WTC11 (cell line): ENCODE measurements at regions not wholly inside any gene's neighbourhood (a gene's known extent, or its start where the extent isn't known, plus 50 kb on each side); places are given as distances from the start of the nearest gene placed in this dataset.

Experiments used
- ATAC-seq: fragments of 200-7000 bp; cut with Tn5 transposase; 2 replicates; pipeline ENCODE4 v1.10.0; 2021; ENCODE audit warnings: mild to moderate bottlenecking, moderate library complexity
- CTCF ChIA-PET: fragments of 300-600 bp; sonication (Branson Sonifier 250); formaldehyde crosslinking; loops from one replicate; lab custom pipeline; 2021; ENCODE audit warnings: antibody characterized with exemption; lab: Charles Lee
- POLR2A ChIA-PET: fragments of 350-600 bp; sonication (Branson Sonifier 250); formaldehyde crosslinking; loops from one replicate; lab custom pipeline; 2021; ENCODE audit warnings: antibody characterized with exemption; lab: Charles Lee
- DNase-seq: peaks from one replicate; pipeline ENCODE4 v3.0.0; 2021; ENCODE audit warnings: low spot score
- H3K27ac Mint-ChIP-seq: 2 replicates; pipeline ENCODE4 v1.8.0; 2021; ENCODE audit warnings: mixed read lengths
- H3K27me3 Mint-ChIP-seq: 2 replicates; pipeline ENCODE4 v1.8.0; 2021; ENCODE audit warnings: low read depth, mild to moderate bottlenecking, moderate library complexity, mixed read lengths
- H3K36me3 Mint-ChIP-seq: 2 replicates; pipeline ENCODE4 v1.8.0; 2021; ENCODE audit warnings: mixed read lengths
- H3K4me1 Mint-ChIP-seq: 2 replicates; pipeline ENCODE4 v1.8.0; 2022; ENCODE audit warnings: mixed read lengths
- H3K4me3 Mint-ChIP-seq: 2 replicates; pipeline ENCODE4 v1.8.0; 2021; ENCODE audit warnings: mild to moderate bottlenecking, moderate library complexity, mixed read lengths
- H3K9me3 Mint-ChIP-seq: 2 replicates; pipeline ENCODE4 v1.8.0; 2021; ENCODE audit warnings: mixed read lengths
- FOXJ3 ChIP-seq: sonication (generic); formaldehyde crosslinking; IDR thresholded peaks from 2 replicates; pipeline ENCODE4 v1.9.0; 2021; ENCODE audit warnings: missing genetic modification reagents, mild to moderate bottlenecking, borderline replicate concordance
- MXD4 ChIP-seq: fragments of 250-450 bp; sonication (Bioruptor Pico); IDR thresholded peaks from 2 replicates; pipeline ENCODE4 v1.8.0; 2021; ENCODE audit warnings: mild to moderate bottlenecking, moderate library complexity, borderline replicate concordance
- NFE2L1 ChIP-seq: sonication (generic); formaldehyde crosslinking; IDR thresholded peaks from 2 replicates; pipeline ENCODE4 v1.8.1; 2023; ENCODE audit warnings: missing genetic modification reagents
- NR3C1 ChIP-seq: sonication (generic); formaldehyde crosslinking; conservative IDR thresholded peaks from 2 replicates; pipeline ENCODE4 v1.8.1; 2023; ENCODE audit warnings: low read depth, mild to moderate bottlenecking, missing genetic modification reagents
- OVOL2 ChIP-seq: fragments of 250-450 bp; sonication (Bioruptor Pico); IDR thresholded peaks from 2 replicates; pipeline ENCODE4 v1.9.0; 2021; ENCODE audit warnings: mild to moderate bottlenecking, borderline replicate concordance
- RELA ChIP-seq: sonication (generic); formaldehyde crosslinking; IDR thresholded peaks from 2 replicates; pipeline ENCODE4 v1.8.1; 2022; ENCODE audit warnings: missing genetic modification reagents, mild to moderate bottlenecking, borderline replicate concordance
- RORB ChIP-seq: fragments of 250-450 bp; sonication (Bioruptor Pico); IDR thresholded peaks from 2 replicates; pipeline ENCODE4 v1.9.0; 2021; ENCODE audit warnings: mild to moderate bottlenecking
- SP1 ChIP-seq: sonication (generic); formaldehyde crosslinking; conservative IDR thresholded peaks from 2 replicates; pipeline ENCODE4 v1.8.1; 2022; ENCODE audit warnings: missing genetic modification reagents
- USF2 ChIP-seq: sonication (generic); formaldehyde crosslinking; IDR thresholded peaks from 2 replicates; pipeline ENCODE4 v1.8.1; 2023; ENCODE audit warnings: mild to moderate bottlenecking, missing genetic modification reagents, moderate library complexity
- ZBTB43 ChIP-seq: sonication (generic); formaldehyde crosslinking; IDR thresholded peaks from 2 replicates; pipeline ENCODE4 v1.8.1; 2023; ENCODE audit warnings: mild to moderate bottlenecking, missing genetic modification reagents
- ZNF219 ChIP-seq: sonication (generic); formaldehyde crosslinking; IDR thresholded peaks from 2 replicates; pipeline ENCODE4 v1.8.0; 2023; ENCODE audit warnings: missing genetic modification reagents, mild to moderate bottlenecking, borderline replicate concordance
- ZNF263 ChIP-seq: sonication (generic); formaldehyde crosslinking; IDR thresholded peaks from 2 replicates; pipeline ENCODE4 v1.8.1; 2022; ENCODE audit warnings: low read depth, mild to moderate bottlenecking, moderate library complexity, missing genetic modification reagents
- TF ChIP-seq, protein P1 (sequence below): fragments of 250-450 bp; sonication (Bioruptor Pico); IDR thresholded peaks from 2 replicates; pipeline ENCODE4 v1.9.0; 2021; ENCODE audit warnings: moderate library complexity, mild to moderate bottlenecking, inconsistent platforms, borderline replicate concordance
- TF ChIP-seq, protein P2 (sequence below): sonication (generic); formaldehyde crosslinking; IDR thresholded peaks from 2 replicates; pipeline ENCODE4 v1.8.0; 2022; ENCODE audit warnings: mild to moderate bottlenecking, missing genetic modification reagents
- TF ChIP-seq, protein P3 (sequence below): sonication (generic); formaldehyde crosslinking; conservative IDR thresholded peaks from 2 replicates; pipeline ENCODE4 v1.8.1; 2022; ENCODE audit warnings: mild to moderate bottlenecking, missing genetic modification reagents
- TF ChIP-seq, protein P4 (sequence below): sonication (generic); formaldehyde crosslinking; IDR thresholded peaks from 2 replicates; pipeline ENCODE4 v1.8.0; 2023; ENCODE audit warnings: mild to moderate bottlenecking, missing genetic modification reagents
- TF ChIP-seq, protein P5 (sequence below): sonication (generic); formaldehyde crosslinking; IDR thresholded peaks from 2 replicates; pipeline ENCODE4 v1.8.0; 2023; ENCODE audit warnings: missing genetic modification reagents
- TF ChIP-seq, protein P6 (sequence below): fragments of 250-450 bp; sonication (Bioruptor Pico); IDR thresholded peaks from 2 replicates; pipeline ENCODE4 v1.9.0; 2021; ENCODE audit warnings: mild to moderate bottlenecking, borderline replicate concordance

DNA sequence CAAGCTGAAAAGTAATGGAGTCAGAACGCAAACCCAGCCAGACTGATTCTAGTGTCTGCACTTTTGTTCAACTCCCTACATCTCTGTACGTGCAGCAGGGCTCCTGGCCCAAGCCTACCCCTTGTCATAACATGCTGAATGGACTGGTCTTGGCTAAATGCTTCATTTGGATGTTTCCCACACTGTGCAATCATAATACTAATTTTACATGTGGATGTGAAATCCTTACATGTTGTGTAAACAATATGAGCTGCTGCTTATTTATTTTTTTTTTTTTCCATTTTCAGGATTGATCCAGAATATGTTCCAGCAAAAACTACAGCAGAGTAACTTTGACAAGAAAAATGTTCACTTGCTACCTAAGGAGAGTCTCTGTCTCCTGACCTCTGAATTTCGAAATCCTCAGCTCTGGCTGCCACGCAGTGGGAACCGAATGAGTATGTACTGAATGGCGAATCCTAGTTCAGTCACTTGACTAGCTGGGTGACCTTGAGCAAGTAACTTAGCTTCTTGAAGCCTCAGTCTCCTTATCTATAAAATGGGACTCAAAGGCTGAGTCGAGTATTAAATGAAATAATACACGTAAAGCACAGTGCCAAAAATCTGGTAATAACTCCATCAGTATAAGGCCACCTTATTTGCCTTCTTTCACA lies 133.4 kb downstream of the EHF start:
- DNase-seq, result no peak
- POLR2A ChIA-PET, result no interaction called here
- CTCF ChIA-PET, result no interaction called here
- Mint-ChIP-seq H3K27ac (no peak overlapping the region), H3K4me3 (no peak overlapping the region)
- no peak for TF ChIP-seq RELA (CRISPR knock-in tag)
- TF ChIP-seq ZNF263 (CRISPR knock-in tag), result no peak
- no peak for TF ChIP-seq NFE2L1 (CRISPR knock-in tag)
- TF ChIP-seq, protein P1, sequence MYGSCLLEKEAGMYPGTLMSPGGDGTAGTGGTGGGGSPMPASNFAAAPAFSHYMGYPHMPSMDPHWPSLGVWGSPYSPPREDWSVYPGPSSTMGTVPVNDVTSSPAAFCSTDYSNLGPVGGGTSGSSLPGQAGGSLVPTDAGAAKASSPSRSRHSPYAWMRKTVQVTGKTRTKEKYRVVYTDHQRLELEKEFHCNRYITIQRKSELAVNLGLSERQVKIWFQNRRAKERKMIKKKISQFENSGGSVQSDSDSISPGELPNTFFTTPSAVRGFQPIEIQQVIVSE, result no peak
- TF ChIP-seq, protein P2, sequence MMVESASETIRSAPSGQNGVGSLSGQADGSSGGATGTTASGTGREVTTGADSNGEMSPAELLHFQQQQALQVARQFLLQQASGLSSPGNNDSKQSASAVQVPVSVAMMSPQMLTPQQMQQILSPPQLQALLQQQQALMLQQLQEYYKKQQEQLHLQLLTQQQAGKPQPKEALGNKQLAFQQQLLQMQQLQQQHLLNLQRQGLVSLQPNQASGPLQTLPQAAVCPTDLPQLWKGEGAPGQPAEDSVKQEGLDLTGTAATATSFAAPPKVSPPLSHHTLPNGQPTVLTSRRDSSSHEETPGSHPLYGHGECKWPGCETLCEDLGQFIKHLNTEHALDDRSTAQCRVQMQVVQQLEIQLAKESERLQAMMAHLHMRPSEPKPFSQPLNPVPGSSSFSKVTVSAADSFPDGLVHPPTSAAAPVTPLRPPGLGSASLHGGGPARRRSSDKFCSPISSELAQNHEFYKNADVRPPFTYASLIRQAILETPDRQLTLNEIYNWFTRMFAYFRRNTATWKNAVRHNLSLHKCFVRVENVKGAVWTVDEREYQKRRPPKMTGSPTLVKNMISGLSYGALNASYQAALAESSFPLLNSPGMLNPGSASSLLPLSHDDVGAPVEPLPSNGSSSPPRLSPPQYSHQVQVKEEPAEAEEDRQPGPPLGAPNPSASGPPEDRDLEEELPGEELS (CRISPR knock-in tag), result no peak
- TF ChIP-seq, protein P3, sequence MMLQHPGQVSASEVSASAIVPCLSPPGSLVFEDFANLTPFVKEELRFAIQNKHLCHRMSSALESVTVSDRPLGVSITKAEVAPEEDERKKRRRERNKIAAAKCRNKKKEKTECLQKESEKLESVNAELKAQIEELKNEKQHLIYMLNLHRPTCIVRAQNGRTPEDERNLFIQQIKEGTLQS (CRISPR knock-in tag), result no peak
- no peak for TF ChIP-seq MXD4
- TF ChIP-seq FOXJ3, result no peak
- no peak for TF ChIP-seq ZNF219 (CRISPR knock-in tag)
- no peak for TF ChIP-seq ZBTB43 (CRISPR knock-in tag)
- TF ChIP-seq NR3C1 (CRISPR knock-in tag), result no peak
- TF ChIP-seq, protein P4, sequence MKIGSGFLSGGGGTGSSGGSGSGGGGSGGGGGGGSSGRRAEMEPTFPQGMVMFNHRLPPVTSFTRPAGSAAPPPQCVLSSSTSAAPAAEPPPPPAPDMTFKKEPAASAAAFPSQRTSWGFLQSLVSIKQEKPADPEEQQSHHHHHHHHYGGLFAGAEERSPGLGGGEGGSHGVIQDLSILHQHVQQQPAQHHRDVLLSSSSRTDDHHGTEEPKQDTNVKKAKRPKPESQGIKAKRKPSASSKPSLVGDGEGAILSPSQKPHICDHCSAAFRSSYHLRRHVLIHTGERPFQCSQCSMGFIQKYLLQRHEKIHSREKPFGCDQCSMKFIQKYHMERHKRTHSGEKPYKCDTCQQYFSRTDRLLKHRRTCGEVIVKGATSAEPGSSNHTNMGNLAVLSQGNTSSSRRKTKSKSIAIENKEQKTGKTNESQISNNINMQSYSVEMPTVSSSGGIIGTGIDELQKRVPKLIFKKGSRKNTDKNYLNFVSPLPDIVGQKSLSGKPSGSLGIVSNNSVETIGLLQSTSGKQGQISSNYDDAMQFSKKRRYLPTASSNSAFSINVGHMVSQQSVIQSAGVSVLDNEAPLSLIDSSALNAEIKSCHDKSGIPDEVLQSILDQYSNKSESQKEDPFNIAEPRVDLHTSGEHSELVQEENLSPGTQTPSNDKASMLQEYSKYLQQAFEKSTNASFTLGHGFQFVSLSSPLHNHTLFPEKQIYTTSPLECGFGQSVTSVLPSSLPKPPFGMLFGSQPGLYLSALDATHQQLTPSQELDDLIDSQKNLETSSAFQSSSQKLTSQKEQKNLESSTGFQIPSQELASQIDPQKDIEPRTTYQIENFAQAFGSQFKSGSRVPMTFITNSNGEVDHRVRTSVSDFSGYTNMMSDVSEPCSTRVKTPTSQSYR (CRISPR knock-in tag), result no peak
- TF ChIP-seq, all 79 proteins: peak for 0
- peaks cover 25% of the 10 kb centered on the region for H3K36me3 Mint-ChIP-seq
- H3K4me1 Mint-ChIP-seq, result no peaks in the 10 kb centered on the region
- H3K9me3 Mint-ChIP-seq, result peaks cover 6% of the 10 kb centered on the region
- ATAC-seq, result no peak
- no peaks in the 10 kb centered on the region; the same call in 1 of the 2 replicates for H3K27me3 Mint-ChIP-seq

- CTCF ChIA-PET, result no interaction called here
- Mint-ChIP-seq H3K27ac (no peak overlapping the region), H3K4me3 (no peak overlapping the region), H3K36me3 (peaks cover 12% of the 10 kb centered on the region), H3K9me3 (no peaks in the 10 kb centered on the region), H3K4me1 (no peaks in the 10 kb centered on the region), H3K27me3 (no peaks in the 10 kb centered on the region; the same call in 1 of the 2 replicates)
- no peak for ATAC-seq
- POLR2A ChIA-PET, result no interaction called here
- DNase-seq, result no peak
- TF ChIP-seq RORB, result no peak
- no peak for TF ChIP-seq SP1
- no peak for TF ChIP-seq USF2 (CRISPR knock-in tag)
- TF ChIP-seq OVOL2 (CRISPR knock-in tag), result no peak
- TF ChIP-seq, protein P5, sequence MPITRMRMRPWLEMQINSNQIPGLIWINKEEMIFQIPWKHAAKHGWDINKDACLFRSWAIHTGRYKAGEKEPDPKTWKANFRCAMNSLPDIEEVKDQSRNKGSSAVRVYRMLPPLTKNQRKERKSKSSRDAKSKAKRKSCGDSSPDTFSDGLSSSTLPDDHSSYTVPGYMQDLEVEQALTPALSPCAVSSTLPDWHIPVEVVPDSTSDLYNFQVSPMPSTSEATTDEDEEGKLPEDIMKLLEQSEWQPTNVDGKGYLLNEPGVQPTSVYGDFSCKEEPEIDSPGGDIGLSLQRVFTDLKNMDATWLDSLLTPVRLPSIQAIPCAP, result no peak
- no peak for TF ChIP-seq RELA (CRISPR knock-in tag)
- TF ChIP-seq, protein P6, sequence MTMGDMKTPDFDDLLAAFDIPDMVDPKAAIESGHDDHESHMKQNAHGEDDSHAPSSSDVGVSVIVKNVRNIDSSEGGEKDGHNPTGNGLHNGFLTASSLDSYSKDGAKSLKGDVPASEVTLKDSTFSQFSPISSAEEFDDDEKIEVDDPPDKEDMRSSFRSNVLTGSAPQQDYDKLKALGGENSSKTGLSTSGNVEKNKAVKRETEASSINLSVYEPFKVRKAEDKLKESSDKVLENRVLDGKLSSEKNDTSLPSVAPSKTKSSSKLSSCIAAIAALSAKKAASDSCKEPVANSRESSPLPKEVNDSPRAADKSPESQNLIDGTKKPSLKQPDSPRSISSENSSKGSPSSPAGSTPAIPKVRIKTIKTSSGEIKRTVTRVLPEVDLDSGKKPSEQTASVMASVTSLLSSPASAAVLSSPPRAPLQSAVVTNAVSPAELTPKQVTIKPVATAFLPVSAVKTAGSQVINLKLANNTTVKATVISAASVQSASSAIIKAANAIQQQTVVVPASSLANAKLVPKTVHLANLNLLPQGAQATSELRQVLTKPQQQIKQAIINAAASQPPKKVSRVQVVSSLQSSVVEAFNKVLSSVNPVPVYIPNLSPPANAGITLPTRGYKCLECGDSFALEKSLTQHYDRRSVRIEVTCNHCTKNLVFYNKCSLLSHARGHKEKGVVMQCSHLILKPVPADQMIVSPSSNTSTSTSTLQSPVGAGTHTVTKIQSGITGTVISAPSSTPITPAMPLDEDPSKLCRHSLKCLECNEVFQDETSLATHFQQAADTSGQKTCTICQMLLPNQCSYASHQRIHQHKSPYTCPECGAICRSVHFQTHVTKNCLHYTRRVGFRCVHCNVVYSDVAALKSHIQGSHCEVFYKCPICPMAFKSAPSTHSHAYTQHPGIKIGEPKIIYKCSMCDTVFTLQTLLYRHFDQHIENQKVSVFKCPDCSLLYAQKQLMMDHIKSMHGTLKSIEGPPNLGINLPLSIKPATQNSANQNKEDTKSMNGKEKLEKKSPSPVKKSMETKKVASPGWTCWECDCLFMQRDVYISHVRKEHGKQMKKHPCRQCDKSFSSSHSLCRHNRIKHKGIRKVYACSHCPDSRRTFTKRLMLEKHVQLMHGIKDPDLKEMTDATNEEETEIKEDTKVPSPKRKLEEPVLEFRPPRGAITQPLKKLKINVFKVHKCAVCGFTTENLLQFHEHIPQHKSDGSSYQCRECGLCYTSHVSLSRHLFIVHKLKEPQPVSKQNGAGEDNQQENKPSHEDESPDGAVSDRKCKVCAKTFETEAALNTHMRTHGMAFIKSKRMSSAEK (CRISPR knock-in tag), result no peak
- TF ChIP-seq, all 79 proteins: peak for 0
These were observed 130.0 kb downstream of the EHF start for GRCh38 chr11:34750692-34751405.
